Activated B cell treated with CpG ODN at 0.5 μM for 24 hours (primary cell): ENCODE measurements at regions not wholly inside any gene's neighbourhood (a gene's known extent, or its start where the extent isn't known, plus 50 kb on each side); places are given as distances from the start of the nearest gene placed in this dataset.

Experiments used
- ATAC-seq: fragments of 200-7000 bp; cut with Tn5 transposase; one replicate; pipeline ENCODE4 v1.10.0; 2021; ENCODE audit warnings: low read depth, mild to moderate bottlenecking, moderate library complexity
- CTCF ChIA-PET: fragments of 350-600 bp; sonication (Branson Sonifier 250); formaldehyde crosslinking; loops from one replicate; lab custom pipeline; 2021; ENCODE audit warnings: antibody characterized with exemption; lab: Charles Lee
- POLR2A ChIA-PET: fragments of 350-600 bp; sonication (Branson Sonifier 250); formaldehyde crosslinking; loops from one replicate; lab custom pipeline; 2021; ENCODE audit warnings: antibody characterized with exemption; lab: Charles Lee
- DNase-seq: peaks from one replicate; pipeline ENCODE4 v3.0.0; 2022
- H3K27ac Mint-ChIP-seq: one replicate; pipeline ENCODE4 v1.8.0; 2020; ENCODE audit warnings: mixed read lengths
- H3K27me3 Mint-ChIP-seq: one replicate; pipeline ENCODE4 v1.8.0; 2021; ENCODE audit warnings: mixed read lengths
- H3K36me3 Mint-ChIP-seq: one replicate; pipeline ENCODE4 v1.8.0; 2021; ENCODE audit warnings: low read depth, mixed read lengths
- H3K4me1 Mint-ChIP-seq: one replicate; pipeline ENCODE4 v1.8.0; 2021; ENCODE audit warnings: mixed read lengths
- H3K4me3 Mint-ChIP-seq: one replicate; pipeline ENCODE4 v1.8.0; 2020; ENCODE audit warnings: mild to moderate bottlenecking, mixed read lengths
- H3K9me3 Mint-ChIP-seq: one replicate; pipeline ENCODE4 v1.8.0; 2020; ENCODE audit warnings: mixed read lengths
- intact Hi-C: fragments of 100-400 bp; cut with micrococcal nuclease; formaldehyde crosslinking; loops from one replicate; pipeline ENCODE4 v1.15.1; 2024
- TF ChIP-seq, protein P1 (sequence below): fragments of 200-600 bp; IDR thresholded peaks from one replicate; pipeline ENCODE4 v1.8.0; 2022; ENCODE audit warnings: antibody characterized with exemption, mild to moderate bottlenecking

- intact Hi-C loops, result no loop called here
- POLR2A ChIA-PET, result no interaction called here
- H3K27me3 Mint-ChIP-seq, result no peaks in the 10 kb centered on the region
- CTCF ChIA-PET, result no interaction called here
- no peak overlapping the region for H3K4me3 Mint-ChIP-seq
- no peaks in the 10 kb centered on the region for H3K9me3 Mint-ChIP-seq
- ATAC-seq (no peak), DNase-seq (no peak)
- TF ChIP-seq, protein P1, sequence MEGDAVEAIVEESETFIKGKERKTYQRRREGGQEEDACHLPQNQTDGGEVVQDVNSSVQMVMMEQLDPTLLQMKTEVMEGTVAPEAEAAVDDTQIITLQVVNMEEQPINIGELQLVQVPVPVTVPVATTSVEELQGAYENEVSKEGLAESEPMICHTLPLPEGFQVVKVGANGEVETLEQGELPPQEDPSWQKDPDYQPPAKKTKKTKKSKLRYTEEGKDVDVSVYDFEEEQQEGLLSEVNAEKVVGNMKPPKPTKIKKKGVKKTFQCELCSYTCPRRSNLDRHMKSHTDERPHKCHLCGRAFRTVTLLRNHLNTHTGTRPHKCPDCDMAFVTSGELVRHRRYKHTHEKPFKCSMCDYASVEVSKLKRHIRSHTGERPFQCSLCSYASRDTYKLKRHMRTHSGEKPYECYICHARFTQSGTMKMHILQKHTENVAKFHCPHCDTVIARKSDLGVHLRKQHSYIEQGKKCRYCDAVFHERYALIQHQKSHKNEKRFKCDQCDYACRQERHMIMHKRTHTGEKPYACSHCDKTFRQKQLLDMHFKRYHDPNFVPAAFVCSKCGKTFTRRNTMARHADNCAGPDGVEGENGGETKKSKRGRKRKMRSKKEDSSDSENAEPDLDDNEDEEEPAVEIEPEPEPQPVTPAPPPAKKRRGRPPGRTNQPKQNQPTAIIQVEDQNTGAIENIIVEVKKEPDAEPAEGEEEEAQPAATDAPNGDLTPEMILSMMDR, result no peak
- no peak overlapping the region for H3K27ac Mint-ChIP-seq
- no peaks in the 10 kb centered on the region for H3K4me1 Mint-ChIP-seq
- H3K36me3 Mint-ChIP-seq, result no peaks in the 10 kb centered on the region
These were observed 672.3 kb upstream of the REG3G start for GRCh38 chr2:78353168-78353567.

DNA sequence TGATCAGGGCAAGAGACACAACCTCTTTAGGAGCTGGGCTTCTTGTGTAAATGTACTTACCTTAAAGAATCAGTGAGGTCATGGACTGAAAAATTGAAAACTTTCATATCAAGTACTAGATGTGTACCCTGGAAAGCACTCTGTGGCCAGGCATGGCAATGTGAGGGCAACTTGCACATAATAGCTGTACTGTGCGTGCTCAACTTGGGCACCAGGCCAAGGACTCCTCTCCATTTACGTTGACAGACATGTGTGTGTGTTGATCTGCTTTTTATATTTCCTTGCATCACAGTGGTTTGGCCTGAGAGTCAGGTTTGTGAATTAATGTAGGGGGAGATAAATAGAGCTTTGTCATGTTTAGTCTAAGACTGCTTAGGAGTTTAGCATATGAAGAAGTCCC lies 669.5 kb upstream of the REG3G start:
- TF ChIP-seq, protein P1, result no peak
- no peak overlapping the region for H3K27ac Mint-ChIP-seq
- H3K4me3 Mint-ChIP-seq, result no peak overlapping the region
- POLR2A ChIA-PET, result no interaction called here
- DNase-seq (no peak), ATAC-seq (no peak)
- CTCF ChIA-PET, result no interaction called here
- intact Hi-C loops, result no loop called here
- no peaks in the 10 kb centered on the region for H3K27me3 Mint-ChIP-seq
- no peaks in the 10 kb centered on the region for H3K4me1 Mint-ChIP-seq
- no peaks in the 10 kb centered on the region for H3K36me3 Mint-ChIP-seq
- peaks cover 4% of the 10 kb centered on the region for H3K9me3 Mint-ChIP-seq

GRCh38 chr2:78383576-78383975 lies 641.9 kb upstream of the REG3G start:
- intact Hi-C loops, result no loop called here
- ATAC-seq, result no peak

DNA sequence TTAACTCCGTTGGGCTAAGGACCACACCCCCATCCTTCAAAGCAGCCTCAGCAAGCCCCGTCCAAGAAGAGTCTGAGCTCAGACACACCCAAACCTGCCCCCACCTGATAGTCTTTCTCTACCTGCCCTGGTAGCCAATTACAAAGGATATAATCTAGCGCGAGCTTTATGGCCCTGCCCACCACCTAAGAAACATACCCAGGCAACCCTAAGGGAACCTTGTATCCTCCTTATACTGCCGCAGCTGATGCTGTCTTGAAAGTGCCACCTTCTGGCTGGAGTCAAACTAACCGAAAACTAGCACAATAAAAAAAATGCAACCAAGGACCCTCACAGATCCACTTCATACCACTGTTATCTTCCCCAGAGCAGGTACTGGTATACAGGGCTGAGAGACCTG lies 628.3 kb upstream of the REG3G start:
- intact Hi-C loops, result no loop called here
- no peaks in the 10 kb centered on the region for H3K4me1 Mint-ChIP-seq
- ATAC-seq, result no peak
- no peak overlapping the region for H3K27ac Mint-ChIP-seq
- H3K27me3 Mint-ChIP-seq, result no peaks in the 10 kb centered on the region
- H3K4me3 Mint-ChIP-seq, result no peak overlapping the region
- TF ChIP-seq, protein P1, result no peak
- H3K9me3 Mint-ChIP-seq, result peaks cover 12% of the 10 kb centered on the region
- H3K36me3 Mint-ChIP-seq, result no peaks in the 10 kb centered on the region
- CTCF ChIA-PET, result no interaction called here
- DNase-seq, result no peak
- POLR2A ChIA-PET, result no interaction called here

More at GRCh38 chr2:78383576-78383975, 641.9 kb upstream of the REG3G start:
- no peaks in the 10 kb centered on the region for H3K4me1 Mint-ChIP-seq
- ChIA-PET POLR2A (no interaction called here), CTCF (no interaction called here)
- TF ChIP-seq, protein P1, result no peak
- no peak overlapping the region for H3K27ac Mint-ChIP-seq
- no peak for DNase-seq
- H3K9me3 Mint-ChIP-seq, result peaks cover 4% of the 10 kb centered on the region
- no peaks in the 10 kb centered on the region for H3K36me3 Mint-ChIP-seq
- no peak overlapping the region for H3K4me3 Mint-ChIP-seq
- no peaks in the 10 kb centered on the region for H3K27me3 Mint-ChIP-seq

- DNase-seq, result no peak
- POLR2A ChIA-PET, result no interaction called here
- TF ChIP-seq, protein P1, result no peak
- H3K27me3 Mint-ChIP-seq, result no peaks in the 10 kb centered on the region
- no peak overlapping the region for H3K27ac Mint-ChIP-seq
- no peaks in the 10 kb centered on the region for H3K36me3 Mint-ChIP-seq
- H3K4me3 Mint-ChIP-seq, result no peak overlapping the region
- no peak for ATAC-seq
- no peaks in the 10 kb centered on the region for H3K4me1 Mint-ChIP-seq
- peaks cover 1% of the 10 kb centered on the region for H3K9me3 Mint-ChIP-seq
- intact Hi-C loops, result no loop called here
- CTCF ChIA-PET, result no interaction called here
These were observed 617.3 kb upstream of the REG3G start for GRCh38 chr2:78407960-78408794.
